SU-DHL-6 (cell line): ENCODE measurements at regions not wholly inside any gene's neighbourhood (a gene's known extent, or its start where the extent isn't known, plus 50 kb on each side); places are given as distances from the start of the nearest gene placed in this dataset.

Experiments used
- H2AFZ ChIP-seq: fragments of 200-600 bp; sonication (generic); 2 replicates; pipeline ENCODE4 v1.6.1; 2014; ENCODE audit warnings: low read depth, mild to moderate bottlenecking, moderate library complexity, mixed read lengths, antibody characterized with exemption, low read length; ENCODE audit not compliant: severe bottlenecking
- H3F3A ChIP-seq: fragments of 200-600 bp; shearing (Covaris generic); 2 replicates; pipeline ENCODE4 v1.6.0; 2016; ENCODE audit warnings: antibody characterized with exemption, mild to moderate bottlenecking; ENCODE audit not compliant: insufficient read depth
- H3K27ac ChIP-seq: fragments of 200-600 bp; sonication (generic); 2 replicates; pipeline ENCODE4 v1.5.1; 2016; ENCODE audit warnings: low read depth, mild to moderate bottlenecking, low read length, moderate library complexity, mixed read lengths
- H3K27me3 ChIP-seq: fragments of 200-600 bp; sonication (generic), shearing (Covaris generic); 2 replicates; pipeline ENCODE4 v1.6.0; 2014; ENCODE audit warnings: mild to moderate bottlenecking, low read length
- H3K36me3 ChIP-seq: fragments of 200-600 bp; sonication (generic); 2 replicates; pipeline ENCODE4 v1.6.1; 2014; ENCODE audit warnings: mild to moderate bottlenecking, low read length, mixed read lengths
- H3K4me2 ChIP-seq: fragments of 300-600, 200-600 bp; shearing (Covaris generic), sonication (generic); 2 replicates; pipeline ENCODE4 v1.6.0; 2014; ENCODE audit warnings: low read length, low read depth, mild to moderate bottlenecking; ENCODE audit not compliant: poor library complexity, severe bottlenecking
- H3K4me3 ChIP-seq: fragments of 200-600 bp; sonication (generic); 2 replicates; pipeline ENCODE4 v1.5.1; 2014; ENCODE audit warnings: antibody characterized with exemption, low read length, mild to moderate bottlenecking, mixed read lengths; ENCODE audit not compliant: insufficient read depth, poor library complexity, severe bottlenecking
- H3K79me2 ChIP-seq: fragments of 200-600 bp; sonication (generic); 2 replicates; pipeline ENCODE4 v1.6.1; 2014; ENCODE audit warnings: mild to moderate bottlenecking, low read length, moderate library complexity; ENCODE audit not compliant: insufficient read depth
- H3K9ac ChIP-seq: fragments of 200-600 bp; sonication (generic); 2 replicates; pipeline ENCODE4 v1.7.0; 2014; ENCODE audit warnings: mild to moderate bottlenecking, low read length
- H3K9me2 ChIP-seq: fragments of 200-600 bp; sonication (generic); replicated peaks from 2 replicates; pipeline ENCODE4 v1.6.1; 2014; ENCODE audit warnings: low read length; ENCODE audit not compliant: insufficient read depth
- H3K9me3 ChIP-seq: fragments of 200-600 bp; sonication (generic); 2 replicates; pipeline ENCODE4 v1.6.1; 2014; ENCODE audit warnings: low read length, mixed read lengths; ENCODE audit not compliant: insufficient read depth
- H4K20me1 ChIP-seq: fragments of 200-600 bp; sonication (generic); 2 replicates; pipeline ENCODE4 v1.6.1; 2014; ENCODE audit warnings: low read depth, mild to moderate bottlenecking, antibody characterized with exemption, low read length, moderate library complexity, mixed read lengths
- EZH2phosphoT487 ChIP-seq: fragments of 200-600 bp; sonication (generic), shearing (Covaris generic); conservative IDR thresholded peaks from 2 replicates; pipeline ENCODE4 v1.6.1; 2018; ENCODE audit warnings: mild to moderate bottlenecking, antibody characterized with exemption, low read length, moderate library complexity, mixed read lengths
- TF ChIP-seq, protein P1 (sequence below): fragments of 200-600 bp; sonication (generic); IDR thresholded peaks from one replicate; pipeline ENCODE4 v1.5.1; 2017; ENCODE audit warnings: antibody characterized with exemption, mild to moderate bottlenecking, low read length, moderate library complexity; ENCODE audit not compliant: insufficient read depth, poor library complexity, severe bottlenecking

DNA sequence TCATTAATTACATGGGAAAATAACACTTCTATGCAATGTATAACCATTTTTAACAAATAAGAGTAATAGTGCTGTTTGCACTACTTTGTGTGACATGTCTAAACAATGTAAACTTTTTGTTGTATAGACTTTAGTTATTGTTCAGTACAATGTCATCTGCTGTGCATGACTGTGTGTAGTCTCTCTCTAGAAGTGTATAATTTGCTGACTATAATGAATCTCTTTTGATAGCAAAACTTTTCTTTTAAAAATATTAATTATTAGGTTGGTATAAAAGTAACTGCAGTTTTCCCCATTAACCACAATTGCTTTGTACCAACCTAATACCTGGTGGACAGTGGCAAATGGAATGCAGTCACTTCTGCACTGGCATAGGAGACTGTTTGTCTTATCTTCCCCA, 124.2 kb upstream of the SGK1 start:
- Histone ChIP-seq H3K9me3 (no peaks in the 10 kb centered on the region), H3K27ac (no peak overlapping the region), H3F3A (no peaks in the 10 kb centered on the region), H3K36me3 (no peaks in the 10 kb centered on the region), H3K4me3 (no peak overlapping the region), H2AFZ (no peak overlapping the region), H3K9me2 (no peaks in the 10 kb centered on the region), H3K79me2 (no peaks in the 10 kb centered on the region), H4K20me1 (no peaks in the 10 kb centered on the region), H3K9ac (no peak overlapping the region), H3K4me2 (no peak overlapping the region), H3K27me3 (no peaks in the 10 kb centered on the region)
- TF ChIP-seq, protein P1, sequence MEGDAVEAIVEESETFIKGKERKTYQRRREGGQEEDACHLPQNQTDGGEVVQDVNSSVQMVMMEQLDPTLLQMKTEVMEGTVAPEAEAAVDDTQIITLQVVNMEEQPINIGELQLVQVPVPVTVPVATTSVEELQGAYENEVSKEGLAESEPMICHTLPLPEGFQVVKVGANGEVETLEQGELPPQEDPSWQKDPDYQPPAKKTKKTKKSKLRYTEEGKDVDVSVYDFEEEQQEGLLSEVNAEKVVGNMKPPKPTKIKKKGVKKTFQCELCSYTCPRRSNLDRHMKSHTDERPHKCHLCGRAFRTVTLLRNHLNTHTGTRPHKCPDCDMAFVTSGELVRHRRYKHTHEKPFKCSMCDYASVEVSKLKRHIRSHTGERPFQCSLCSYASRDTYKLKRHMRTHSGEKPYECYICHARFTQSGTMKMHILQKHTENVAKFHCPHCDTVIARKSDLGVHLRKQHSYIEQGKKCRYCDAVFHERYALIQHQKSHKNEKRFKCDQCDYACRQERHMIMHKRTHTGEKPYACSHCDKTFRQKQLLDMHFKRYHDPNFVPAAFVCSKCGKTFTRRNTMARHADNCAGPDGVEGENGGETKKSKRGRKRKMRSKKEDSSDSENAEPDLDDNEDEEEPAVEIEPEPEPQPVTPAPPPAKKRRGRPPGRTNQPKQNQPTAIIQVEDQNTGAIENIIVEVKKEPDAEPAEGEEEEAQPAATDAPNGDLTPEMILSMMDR, result no peak
- no peak for TF ChIP-seq EZH2phosphoT487

DNA sequence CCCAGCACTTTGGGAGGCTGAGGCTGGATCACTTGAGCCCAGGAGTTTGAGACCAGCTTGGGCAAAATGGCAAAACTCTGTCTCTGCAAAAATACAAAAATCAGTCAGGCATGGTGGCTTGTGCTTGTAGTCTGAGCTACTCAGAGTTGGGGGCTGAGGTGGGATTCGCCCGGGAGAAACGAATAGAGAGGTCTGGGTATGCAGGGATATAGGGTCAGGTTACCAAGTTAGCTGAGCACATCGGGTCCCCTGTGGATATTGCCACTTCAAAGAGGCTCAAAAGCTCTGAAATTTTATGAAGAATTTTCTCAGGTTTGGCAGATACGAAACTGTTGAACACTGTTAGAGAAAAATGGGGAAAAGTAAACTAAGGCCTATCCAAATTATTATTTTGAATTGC, 120.9 kb upstream of the SGK1 start:
- no peak overlapping the region for H3K4me2 ChIP-seq
- H3K36me3 ChIP-seq, result no peaks in the 10 kb centered on the region
- TF ChIP-seq, protein P1, result no peak
- no peak for TF ChIP-seq EZH2phosphoT487
- H3K27me3 ChIP-seq, result no peaks in the 10 kb centered on the region
- H3K79me2 ChIP-seq, result no peaks in the 10 kb centered on the region
- H3K9me3 ChIP-seq, result no peaks in the 10 kb centered on the region
- H3K9me2 ChIP-seq, result no peaks in the 10 kb centered on the region
- H4K20me1 ChIP-seq, result no peaks in the 10 kb centered on the region
- H3K27ac ChIP-seq, result no peak overlapping the region
- H2AFZ ChIP-seq, result no peak overlapping the region
- no peaks in the 10 kb centered on the region for H3F3A ChIP-seq
- H3K9ac ChIP-seq, result no peak overlapping the region
- H3K4me3 ChIP-seq, result no peak overlapping the region

DNA sequence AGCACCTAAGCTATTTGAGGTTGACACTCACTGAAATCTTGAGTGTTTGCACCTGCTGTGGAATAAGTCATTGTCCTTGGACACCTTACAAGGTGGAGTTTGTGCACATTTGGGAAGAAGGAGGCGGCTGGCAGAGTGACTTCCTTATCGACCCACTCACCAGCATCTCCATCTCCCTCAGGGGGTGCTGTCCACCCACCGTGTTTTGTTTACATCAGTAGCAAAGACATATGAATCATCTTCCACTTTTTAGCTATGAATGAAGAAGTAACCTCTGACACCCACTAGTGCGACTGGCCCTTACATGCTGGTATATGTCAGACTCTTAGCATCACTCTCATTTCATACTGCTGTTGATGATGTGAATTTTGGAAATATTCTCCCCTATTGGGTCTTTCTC, 119.5 kb upstream of the SGK1 start:
- no peak overlapping the region for H3K9ac ChIP-seq
- H3K4me2 ChIP-seq, result no peak overlapping the region
- H3K9me3 ChIP-seq, result no peaks in the 10 kb centered on the region
- H3K27ac ChIP-seq, result no peak overlapping the region
- no peaks in the 10 kb centered on the region for H3K27me3 ChIP-seq
- no peak for TF ChIP-seq EZH2phosphoT487
- TF ChIP-seq, protein P1, result no peak
- H3K79me2 ChIP-seq, result no peaks in the 10 kb centered on the region
- H3F3A ChIP-seq, result no peaks in the 10 kb centered on the region
- no peak overlapping the region for H3K4me3 ChIP-seq
- H2AFZ ChIP-seq, result no peak overlapping the region
- no peaks in the 10 kb centered on the region for H3K9me2 ChIP-seq
- no peaks in the 10 kb centered on the region for H4K20me1 ChIP-seq
- no peaks in the 10 kb centered on the region for H3K36me3 ChIP-seq

GRCh38 chr6:134436950-134437349, 119.0 kb upstream of the SGK1 start:
- Histone ChIP-seq H3K9me2 (no peaks in the 10 kb centered on the region), H3K27ac (no peak overlapping the region), H3F3A (no peaks in the 10 kb centered on the region), H3K4me3 (no peak overlapping the region), H3K36me3 (no peaks in the 10 kb centered on the region), H4K20me1 (no peaks in the 10 kb centered on the region), H3K79me2 (no peaks in the 10 kb centered on the region), H3K4me2 (no peak overlapping the region), H3K9ac (no peak overlapping the region), H2AFZ (no peak overlapping the region), H3K27me3 (no peaks in the 10 kb centered on the region), H3K9me3 (no peaks in the 10 kb centered on the region)
- TF ChIP-seq EZH2phosphoT487, result no peak
- TF ChIP-seq, protein P1, result no peak
